ENCODE measurements at regions not wholly inside any gene's neighbourhood (a gene's known extent, or its start where the extent isn't known, plus 50 kb on each side); places are given as distances from the start of the nearest gene placed in this dataset.

- TF ChIP-seq CTCF (IDR thresholded peaks at IDR 0.05): no peak
- TF ChIP-seq POLR2A (IDR thresholded peaks at IDR 0.05): no peak
Observed at GRCh38 chr2:7881466-7881865, 800.4 kb upstream of the ID2 start.

Measured in adrenal gland (tissue), 5 donors.